ENCODE measurements at regions not wholly inside any gene's neighbourhood (a gene's known extent, or its start where the extent isn't known, plus 50 kb on each side); places are given as distances from the start of the nearest gene placed in this dataset.

DNA sequence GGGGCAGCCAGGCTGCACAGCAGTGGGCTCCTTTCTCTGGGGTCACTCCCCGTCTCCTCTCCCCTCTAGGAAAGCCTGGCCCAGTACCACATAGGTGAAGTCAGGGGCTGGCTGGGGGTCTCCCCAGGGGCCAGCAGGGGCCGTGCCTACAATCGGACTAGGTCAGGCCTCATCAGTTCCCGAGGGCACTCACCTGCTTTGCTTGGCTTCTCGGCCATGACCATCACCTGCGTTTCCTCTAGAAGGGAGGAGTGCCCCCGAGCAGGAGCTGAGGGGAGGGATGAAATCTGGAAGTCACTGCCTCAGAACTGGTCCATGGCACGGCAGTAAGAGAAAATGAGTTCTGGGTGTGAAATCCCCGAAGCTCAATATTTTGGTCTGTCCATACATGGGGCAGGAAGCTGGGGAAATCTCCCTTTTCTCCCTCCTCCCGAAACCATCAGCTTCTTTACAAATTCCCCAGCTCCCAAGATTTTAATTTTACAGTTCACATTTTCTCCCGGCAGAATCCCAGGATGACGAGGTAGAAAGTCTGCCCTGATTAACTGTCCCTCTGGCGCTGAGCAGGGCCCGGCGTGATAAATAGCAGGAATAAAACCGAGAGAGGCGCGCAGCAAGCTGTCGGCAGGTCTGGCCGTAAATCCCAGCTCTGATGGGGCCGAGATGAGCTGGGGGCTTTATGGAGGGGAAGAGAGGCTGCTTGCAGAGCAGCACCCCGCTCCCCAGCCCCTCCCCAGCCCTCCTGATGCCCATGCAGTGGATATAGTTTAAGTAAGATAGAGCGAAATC is 172.1 kb downstream of the RBFOX3 start:
- Histone ChIP-seq H3K4me1 (replicated peaks; ENCODE audit: insufficient read depth) (no peaks in the 10 kb centered on the region), H3K36me3 (ENCODE audit: low read depth) (no peaks in the 10 kb centered on the region), H3F3A (ENCODE audit: insufficient read depth, low read depth) (no peaks in the 10 kb centered on the region), H3K27me3 (ENCODE audit: insufficient read depth, low read depth) (peaks cover 81% of the 10 kb centered on the region), H3K4me3 (no peak overlapping the region), H4K20me1 (ENCODE audit: insufficient read depth) (no peaks in the 10 kb centered on the region), H3K79me2 (ENCODE audit: low read depth) (no peaks in the 10 kb centered on the region), H3K9me3 (ENCODE audit: insufficient read depth, low read depth) (no peaks in the 10 kb centered on the region), H3K9me2 (ENCODE audit: insufficient read depth) (no peaks in the 10 kb centered on the region), H3K4me2 (no peak overlapping the region), H3K27ac (no peak overlapping the region), H2AFZ (no peak overlapping the region)
- no peak for TF ChIP-seq CTCF (conservative IDR thresholded peaks at IDR 0.05)
- TF ChIP-seq EZH2 (IDR thresholded peaks at IDR 0.05; ENCODE audit: low read depth) = no peak
- DNase-seq = no peak
- POLR2A ChIA-PET (ENCODE audit: unreplicated experiment) = no interaction called here
- BruUV-seq (replicated peaks) = no TSS peak
- CTCF ChIA-PET = no interaction called here
- intact Hi-C loops (cut with micrococcal nuclease; ENCODE audit: unreplicated experiment) = no loop called here

- BruUV-seq (replicated peaks) = no TSS peak
- Histone ChIP-seq H3K4me1 (replicated peaks; ENCODE audit: insufficient read depth) (no peaks in the 10 kb centered on the region), H2AFZ (no peak overlapping the region), H3K4me2 (no peak overlapping the region), H3K36me3 (ENCODE audit: low read depth) (no peaks in the 10 kb centered on the region), H3F3A (ENCODE audit: insufficient read depth, low read depth) (no peaks in the 10 kb centered on the region), H3K9me3 (ENCODE audit: insufficient read depth, low read depth) (no peaks in the 10 kb centered on the region), H3K27me3 (ENCODE audit: insufficient read depth, low read depth) (peaks cover 81% of the 10 kb centered on the region), H3K79me2 (ENCODE audit: low read depth) (no peaks in the 10 kb centered on the region), H3K27ac (no peak overlapping the region), H4K20me1 (ENCODE audit: insufficient read depth) (no peaks in the 10 kb centered on the region), H3K9me2 (ENCODE audit: insufficient read depth) (no peaks in the 10 kb centered on the region), H3K4me3 (no peak overlapping the region)
- no peak for DNase-seq
- CTCF ChIA-PET = no interaction called here
- POLR2A ChIA-PET (ENCODE audit: unreplicated experiment) = no interaction called here
- intact Hi-C loops (cut with micrococcal nuclease; ENCODE audit: unreplicated experiment) = no loop called here
- no peak for TF ChIP-seq CTCF (conservative IDR thresholded peaks at IDR 0.05)
- TF ChIP-seq EZH2 (IDR thresholded peaks at IDR 0.05; ENCODE audit: low read depth) = no peak
Measured at GRCh38 chr17:79438058-79438457, 172.8 kb downstream of the RBFOX3 start.

DNA sequence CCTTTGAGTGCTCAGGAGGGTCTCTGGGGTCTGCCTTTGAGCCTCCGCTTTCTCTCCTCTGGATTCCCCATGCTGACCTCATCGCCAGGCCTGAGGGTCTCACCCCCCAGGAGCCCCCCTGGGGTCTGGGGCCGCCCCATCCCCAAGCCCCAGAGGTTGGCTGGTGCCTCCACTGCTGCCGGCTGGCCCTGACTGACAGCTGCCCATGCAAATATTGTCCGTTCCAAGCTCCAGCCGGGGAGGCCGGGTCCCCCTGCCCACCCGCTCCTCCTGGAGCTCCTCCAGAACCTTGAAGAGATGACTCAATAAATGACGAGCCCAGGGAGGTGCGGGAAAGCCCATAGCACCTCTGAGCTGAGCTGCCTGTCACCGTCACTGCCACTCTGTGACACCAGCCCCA is 173.8 kb downstream of the RBFOX3 start:
- peaks cover 88% of the 10 kb centered on the region for H3K27me3 ChIP-seq (ENCODE audit: insufficient read depth, low read depth)
- BruUV-seq (replicated peaks) = no TSS peak
- no peak for DNase-seq
- no peaks in the 10 kb centered on the region for H3K9me2 ChIP-seq (ENCODE audit: insufficient read depth)
- no peaks in the 10 kb centered on the region for H3K4me1 ChIP-seq (replicated peaks; ENCODE audit: insufficient read depth)
- H2AFZ ChIP-seq = no peak overlapping the region
- no peak overlapping the region for H3K27ac ChIP-seq
- CTCF ChIA-PET = no interaction called here
- no peak overlapping the region for H3K4me2 ChIP-seq
- no peaks in the 10 kb centered on the region for H3F3A ChIP-seq (ENCODE audit: insufficient read depth, low read depth)
- no peak overlapping the region for H3K4me3 ChIP-seq
- H3K36me3 ChIP-seq (ENCODE audit: low read depth) = no peaks in the 10 kb centered on the region
- H4K20me1 ChIP-seq (ENCODE audit: insufficient read depth) = no peaks in the 10 kb centered on the region
- intact Hi-C loops (cut with micrococcal nuclease; ENCODE audit: unreplicated experiment) = no loop called here
- H3K79me2 ChIP-seq (ENCODE audit: low read depth) = no peaks in the 10 kb centered on the region
- no peaks in the 10 kb centered on the region for H3K9me3 ChIP-seq (ENCODE audit: insufficient read depth, low read depth)
- POLR2A ChIA-PET (ENCODE audit: unreplicated experiment) = no interaction called here
- no peak for TF ChIP-seq CTCF (conservative IDR thresholded peaks at IDR 0.05)
- TF ChIP-seq EZH2 (IDR thresholded peaks at IDR 0.05; ENCODE audit: low read depth) = no peak
